ENCODE measurements at regions not wholly inside any gene's neighbourhood (a gene's known extent, or its start where the extent isn't known, plus 50 kb on each side); places are given as distances from the start of the nearest gene placed in this dataset.

GRCh38 chr5:52043137-52043536 is 659.9 kb downstream of the ISL1 start:
- dilution Hi-C loops (cut with HindIII; ENCODE audit: low sequenced_read_pairs, unreplicated experiment), result no loop called here
- Histone ChIP-seq H4K91ac (ENCODE audit: insufficient read depth, low read depth, low read length) (no peak overlapping the region), H4K8ac (ENCODE audit: low read depth in 2 of 2, low read length in 2 of 2) (no peak overlapping the region), H3K4me2 (ENCODE audit: low read depth, low read length) (no peak overlapping the region), H4K5ac (ENCODE audit: low read depth, low read length) (no peak overlapping the region), H3K27me3 (ENCODE audit: control insufficient read depth, insufficient read depth, low read length) (no peaks in the 10 kb centered on the region), H2AFZ (replicated peaks; ENCODE audit: low read length, poor library complexity) (no peak overlapping the region), H3K79me1 (ENCODE audit: low read depth in 1 of 2, low read length in 2 of 2) (no peaks in the 10 kb centered on the region), H3K56ac (ENCODE audit: extremely low read depth, insufficient read depth, low read length) (no peak overlapping the region), H2AK9ac (replicated peaks; ENCODE audit: low read depth, low read length, poor library complexity) (no peak overlapping the region), H3K4me3 (ENCODE audit: insufficient read depth, low read depth, low read length) (no peak overlapping the region), H2BK120ac (ENCODE audit: low read depth, low read length) (no peak overlapping the region), H2BK20ac (ENCODE audit: low read depth, low read length) (no peak overlapping the region), H3K14ac (replicated peaks; ENCODE audit: low read depth, low read length) (no peak overlapping the region), H2BK15ac (ENCODE audit: low read depth, low read length) (no peak overlapping the region), H3K18ac (ENCODE audit: low read depth, low read length) (no peak overlapping the region), H3K27ac (ENCODE audit: insufficient read depth, low read length) (no peak overlapping the region), H3K9ac (ENCODE audit: low read depth, low read length) (no peak overlapping the region), H2BK5ac (ENCODE audit: low read depth, low read length, poor library complexity, severe bottlenecking) (no peak overlapping the region), H3K4ac (ENCODE audit: low read depth, low read length) (no peak overlapping the region), H3K23ac (ENCODE audit: low read depth, low read length) (no peak overlapping the region), H3K9me1 (ENCODE audit: insufficient read depth, low read length) (no peaks in the 10 kb centered on the region), H3K4me1 (ENCODE audit: control insufficient read depth, insufficient read depth, low read length) (no peaks in the 10 kb centered on the region), H3K36me3 (ENCODE audit: control insufficient read depth, insufficient read depth, low read length) (no peaks in the 10 kb centered on the region), H4K20me1 (ENCODE audit: insufficient read depth, low read length) (no peaks in the 10 kb centered on the region), H2AK5ac (ENCODE audit: low read depth, low read length) (no peak overlapping the region), H3K9me3 (ENCODE audit: control insufficient read depth, insufficient read depth, low read length) (no peaks in the 10 kb centered on the region)
- intact Hi-C loops (cut with micrococcal nuclease), result no loop called here
- POLR2A ChIA-PET (ENCODE audit: unreplicated experiment), result no interaction called here
- TF ChIP-seq CEBPB (IDR thresholded peaks at IDR 0.05; ENCODE audit: low read depth, low read length) (no peak), CTCF (conservative IDR thresholded peaks at IDR 0.05; ENCODE audit: low read depth, low read length) (no peak), POLR2A (IDR thresholded peaks at IDR 0.05; ENCODE audit: low read depth, low read length) (no peak)
- in situ Hi-C loops (cut with MboI; ENCODE audit: low sequenced_read_pairs), result loop anchor here (25.0 kb wide), 1 partner anchor 94 kb away; no protein-coding TSS in a partner anchor
- DNase-seq (no peak), ATAC-seq (ENCODE audit: low read depth) (no peak)
- BruUV-seq (replicated peaks), result no TSS peak
- WGBS, 2 experiments (ENCODE audit: extremely low coverage in 2 of 2, insufficient read length in 1 of 2), result no CpG with 5 or more reads among the region's 4 CpGs
- CTCF ChIA-PET, result no interaction called here

Measured in IMR-90 (cell line).